Activated CD4-positive, alpha-beta T cell treated with anti-CD3 and anti-CD28 coated beads, Interleukin-2, amount 10 ng/mL, durations not matched to agents 7 days and 5 days (primary cell): ENCODE measurements at regions not wholly inside any gene's neighbourhood (a gene's known extent, or its start where the extent isn't known, plus 50 kb on each side); places are given as distances from the start of the nearest gene placed in this dataset.
"Not testable (repeated sequence)": the region's sequence is repeated elsewhere in the genome, so short reads cannot be mapped to it uniquely, and the experiment has no call there.

Experiments used
- CTCF ChIA-PET: fragments of 350-600 bp; sonication (Branson Sonifier 250); formaldehyde crosslinking; loops from one replicate; lab custom pipeline; 2021; ENCODE audit warnings: antibody characterized with exemption; lab: Charles Lee
- POLR2A ChIA-PET: fragments of 350-600 bp; sonication (Branson Sonifier 250); formaldehyde crosslinking; loops from one replicate; lab custom pipeline; 2021; ENCODE audit warnings: antibody characterized with exemption; lab: Charles Lee
- DNase-seq: peaks from one replicate; pipeline ENCODE4 v3.0.0-alpha.2; 2020
- H3K27ac Mint-ChIP-seq: one replicate; pipeline ENCODE4 v1.8.0; 2021; ENCODE audit warnings: mild to moderate bottlenecking, moderate library complexity, mixed read lengths
- H3K27me3 Mint-ChIP-seq: one replicate; pipeline ENCODE4 v1.8.0; 2021; ENCODE audit warnings: mixed read lengths
- H3K36me3 Mint-ChIP-seq: one replicate; pipeline ENCODE4 v1.8.0; 2021; ENCODE audit warnings: low read depth, mixed read lengths
- H3K4me1 Mint-ChIP-seq: one replicate; pipeline ENCODE4 v1.8.0; 2021; ENCODE audit warnings: mixed read lengths
- H3K4me3 Mint-ChIP-seq: one replicate; pipeline ENCODE4 v1.8.0; 2021; ENCODE audit warnings: mild to moderate bottlenecking, moderate library complexity, mixed read lengths
- H3K9me3 Mint-ChIP-seq: one replicate; pipeline ENCODE4 v1.8.0; 2021; ENCODE audit warnings: mixed read lengths

- POLR2A ChIA-PET, result interaction anchor here (1.1 kb wide), 1 partner anchor 63 kb away, joined by 9 read pairs; the partner anchor contains the start of gene CD2AP
- peaks cover 30% of the 10 kb centered on the region for H3K4me1 Mint-ChIP-seq
- H3K36me3 Mint-ChIP-seq, result peaks cover 11% of the 10 kb centered on the region
Observed at GRCh38 chr6:47414423-47415167, 63.0 kb upstream of the CD2AP start.

GRCh38 chr6:47416396-47417345, 60.9 kb upstream of the CD2AP start:
- Mint-ChIP-seq H3K27ac (peak overlapping the region; percentile 65), H3K4me3 (no peak overlapping the region), H3K9me3 (peaks cover 14% of the 10 kb centered on the region), H3K27me3 (peaks cover 7% of the 10 kb centered on the region), H3K36me3 (peaks cover 11% of the 10 kb centered on the region), H3K4me1 (peaks cover 42% of the 10 kb centered on the region)
- CTCF ChIA-PET, result interaction anchor here (0.5 to 3.7 kb wide), 3 partner anchors 61 to 1575 kb away, joined by 3 to 9 read pairs (median 5); partner anchors contain the start of gene CD2AP
- no peak for DNase-seq
- POLR2A ChIA-PET, result no interaction called here

More at GRCh38 chr6:47414423-47415167, 63.0 kb upstream of the CD2AP start:
- peak overlapping the region; percentile 95 for H3K27ac Mint-ChIP-seq
- CTCF ChIA-PET, result interaction anchor here (0.5 to 3.7 kb wide), 6 partner anchors 12 to 365 kb away, joined by 3 to 9 read pairs (median 3); partner anchors contain the start of gene CD2AP
- peaks cover 12% of the 10 kb centered on the region for H3K9me3 Mint-ChIP-seq
- peak; percentile 53 for DNase-seq
- H3K4me3 Mint-ChIP-seq, result peak overlapping the region; percentile 75
- peaks cover 8% of the 10 kb centered on the region for H3K27me3 Mint-ChIP-seq

- ChIA-PET CTCF (no interaction called here), POLR2A (no interaction called here)
- Mint-ChIP-seq H3K4me3 (no peak overlapping the region), H3K36me3 (peaks cover 15% of the 10 kb centered on the region), H3K9me3 (peaks cover 16% of the 10 kb centered on the region), H3K4me1 (peaks cover 31% of the 10 kb centered on the region), H3K27ac (no peak overlapping the region), H3K27me3 (peaks cover 19% of the 10 kb centered on the region)
- DNase-seq, result no peak
Observed at GRCh38 chr6:47419621-47420020, 58.0 kb upstream of the CD2AP start.

GRCh38 chr6:47420394-47421371, 56.9 kb upstream of the CD2AP start:
- H3K9me3 Mint-ChIP-seq, result peaks cover 17% of the 10 kb centered on the region

GRCh38 chr6:47423079-47423478, 54.5 kb upstream of the CD2AP start:
- peaks cover 19% of the 10 kb centered on the region for H3K27me3 Mint-ChIP-seq
- no peak overlapping the region for H3K4me3 Mint-ChIP-seq
- POLR2A ChIA-PET, result no interaction called here
- H3K36me3 Mint-ChIP-seq, result peaks cover 14% of the 10 kb centered on the region
- peaks cover 23% of the 10 kb centered on the region for H3K4me1 Mint-ChIP-seq
- CTCF ChIA-PET, result interaction anchor here (0.6 kb wide), 1 partner anchor 51 kb away, joined by 3 read pairs; no protein-coding TSS in a partner anchor
- no peak for DNase-seq
- peaks cover 26% of the 10 kb centered on the region for H3K9me3 Mint-ChIP-seq
- no peak overlapping the region for H3K27ac Mint-ChIP-seq

More at GRCh38 chr6:47420394-47421371, 56.9 kb upstream of the CD2AP start:
- POLR2A ChIA-PET, result no interaction called here
- no peak overlapping the region for H3K4me3 Mint-ChIP-seq
- no peak for DNase-seq
- H3K27me3 Mint-ChIP-seq, result peaks cover 19% of the 10 kb centered on the region
- peak overlapping the region; percentile 66 for H3K27ac Mint-ChIP-seq
- peaks cover 15% of the 10 kb centered on the region for H3K36me3 Mint-ChIP-seq
- CTCF ChIA-PET, result no interaction called here
- H3K4me1 Mint-ChIP-seq, result peaks cover 23% of the 10 kb centered on the region

- peaks cover 21% of the 10 kb centered on the region for H3K4me1 Mint-ChIP-seq
- peaks cover 16% of the 10 kb centered on the region for H3K27me3 Mint-ChIP-seq
- H3K9me3 Mint-ChIP-seq, result peaks cover 30% of the 10 kb centered on the region
- POLR2A ChIA-PET, result no interaction called here
- no peak overlapping the region for H3K4me3 Mint-ChIP-seq
- CTCF ChIA-PET, result no interaction called here
- no peak overlapping the region for H3K27ac Mint-ChIP-seq
- DNase-seq, result no peak
- peaks cover 14% of the 10 kb centered on the region for H3K36me3 Mint-ChIP-seq
Observed at GRCh38 chr6:47424436-47424836, 53.2 kb upstream of the CD2AP start.

- peaks cover 36% of the 10 kb centered on the region for H3K9me3 Mint-ChIP-seq
- peaks cover 15% of the 10 kb centered on the region for H3K36me3 Mint-ChIP-seq
- DNase-seq, POLR2A ChIA-PET, H3K4me3 Mint-ChIP-seq, H3K27ac Mint-ChIP-seq: not testable (repeated sequence)
- peaks cover 12% of the 10 kb centered on the region for H3K27me3 Mint-ChIP-seq
- CTCF ChIA-PET, result interaction anchor here (1.0 to 1.1 kb wide), 2 partner anchors 11 to 140 kb away, joined by 3 to 7 read pairs; no protein-coding TSS in a partner anchor
- H3K4me1 Mint-ChIP-seq, result peaks cover 12% of the 10 kb centered on the region
Observed at GRCh38 chr6:47425724-47426123, 51.9 kb upstream of the CD2AP start.

- CTCF ChIA-PET, result interaction anchor here (1.0 to 1.1 kb wide), 2 partner anchors 12 to 141 kb away, joined by 3 to 7 read pairs; no protein-coding TSS in a partner anchor
- H3K27me3 Mint-ChIP-seq, result peaks cover 12% of the 10 kb centered on the region
- peaks cover 38% of the 10 kb centered on the region for H3K9me3 Mint-ChIP-seq
- H3K4me3 Mint-ChIP-seq, result no peak overlapping the region
- no peak for DNase-seq
- peaks cover 8% of the 10 kb centered on the region for H3K4me1 Mint-ChIP-seq
- H3K36me3 Mint-ChIP-seq, result peaks cover 16% of the 10 kb centered on the region
- H3K27ac Mint-ChIP-seq, result no peak overlapping the region
- POLR2A ChIA-PET, result no interaction called here
Observed at GRCh38 chr6:47426524-47427302, 50.9 kb upstream of the CD2AP start.

- ChIA-PET POLR2A (interaction anchor here (0.6 kb wide), 1 partner anchor 50 kb away, joined by 6 read pairs; the partner anchor contains the start of gene CD2AP), CTCF (interaction anchor here (1.0 kb wide), 1 partner anchor 14 kb away, joined by 3 read pairs; no protein-coding TSS in a partner anchor)
Observed at GRCh38 chr6:47427680-47428079, 49.9 kb upstream of the CD2AP start.

More at GRCh38 chr6:47427680-47428079, 49.9 kb upstream of the CD2AP start:
- Mint-ChIP-seq H3K36me3 (peaks cover 13% of the 10 kb centered on the region), H3K4me3 (no peak overlapping the region), H3K4me1 (peaks cover 8% of the 10 kb centered on the region), H3K27ac (no peak overlapping the region), H3K9me3 (peaks cover 38% of the 10 kb centered on the region), H3K27me3 (peaks cover 5% of the 10 kb centered on the region)
- no peak for DNase-seq
